GM23338 (cell line): ENCODE measurements at regions not wholly inside any gene's neighbourhood (a gene's known extent, or its start where the extent isn't known, plus 50 kb on each side); places are given as distances from the start of the nearest gene placed in this dataset.

Experiments used
- CREB1 ChIP-seq: fragments of 250-450 bp; sonication (Bioruptor Pico); IDR thresholded peaks from 2 replicates; pipeline ENCODE4 v1.5.0; 2020; ENCODE audit warnings: low read depth, mild to moderate bottlenecking, moderate library complexity
- TF ChIP-seq, protein P1 (sequence below), 2 experiments: fragments of 200-600 bp in 1 of 2; sonication (generic) in 1 of 2; conservative IDR thresholded peaks; 2 replicates each; pipeline versions ENCODE4 v1.5.1 to v1.6.1; 2016 to 2017; ENCODE audit warnings: antibody characterized with exemption in 2 of 2, low read depth in 2 of 2, mild to moderate bottlenecking in 2 of 2, moderate library complexity in 1 of 2

DNA sequence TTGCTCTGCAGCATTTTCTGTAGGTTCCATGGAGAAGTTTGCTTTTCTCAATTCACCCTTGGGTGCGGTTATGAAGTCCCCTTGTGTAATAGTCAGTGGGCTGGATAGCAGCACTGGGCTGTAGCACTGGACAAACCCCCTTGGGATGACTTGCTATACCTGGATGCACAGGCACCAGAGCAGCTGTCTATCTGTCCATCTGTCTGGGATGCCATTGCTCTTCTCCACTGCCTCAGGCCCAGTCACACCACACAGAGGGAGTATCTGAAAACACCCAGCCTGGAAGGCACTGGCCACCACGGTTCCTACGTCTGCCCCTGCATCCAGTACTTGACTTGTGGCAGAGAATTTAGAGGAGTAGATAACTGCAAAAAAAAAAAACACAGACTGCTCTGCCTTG lies 254.5 kb downstream of the TFCP2L1 start:
- TF ChIP-seq, protein P1, sequence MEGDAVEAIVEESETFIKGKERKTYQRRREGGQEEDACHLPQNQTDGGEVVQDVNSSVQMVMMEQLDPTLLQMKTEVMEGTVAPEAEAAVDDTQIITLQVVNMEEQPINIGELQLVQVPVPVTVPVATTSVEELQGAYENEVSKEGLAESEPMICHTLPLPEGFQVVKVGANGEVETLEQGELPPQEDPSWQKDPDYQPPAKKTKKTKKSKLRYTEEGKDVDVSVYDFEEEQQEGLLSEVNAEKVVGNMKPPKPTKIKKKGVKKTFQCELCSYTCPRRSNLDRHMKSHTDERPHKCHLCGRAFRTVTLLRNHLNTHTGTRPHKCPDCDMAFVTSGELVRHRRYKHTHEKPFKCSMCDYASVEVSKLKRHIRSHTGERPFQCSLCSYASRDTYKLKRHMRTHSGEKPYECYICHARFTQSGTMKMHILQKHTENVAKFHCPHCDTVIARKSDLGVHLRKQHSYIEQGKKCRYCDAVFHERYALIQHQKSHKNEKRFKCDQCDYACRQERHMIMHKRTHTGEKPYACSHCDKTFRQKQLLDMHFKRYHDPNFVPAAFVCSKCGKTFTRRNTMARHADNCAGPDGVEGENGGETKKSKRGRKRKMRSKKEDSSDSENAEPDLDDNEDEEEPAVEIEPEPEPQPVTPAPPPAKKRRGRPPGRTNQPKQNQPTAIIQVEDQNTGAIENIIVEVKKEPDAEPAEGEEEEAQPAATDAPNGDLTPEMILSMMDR (conservative IDR thresholded peaks at IDR 0.05; ENCODE audit: low read depth in 2 of 2) = no peak
- no peak for TF ChIP-seq CREB1
